GM12872 (cell line): ENCODE measurements at regions not wholly inside any gene's neighbourhood (a gene's known extent, or its start where the extent isn't known, plus 50 kb on each side); places are given as distances from the start of the nearest gene placed in this dataset.

Source experiments
- TF ChIP-seq, protein P1 (sequence below): IDR thresholded peaks from 3 replicates; pipeline ENCODE4 v1.5.1; 2011; ENCODE audit warnings: low read depth, mild to moderate bottlenecking, low read length, moderate library complexity; ENCODE audit not compliant: insufficient read depth

DNA sequence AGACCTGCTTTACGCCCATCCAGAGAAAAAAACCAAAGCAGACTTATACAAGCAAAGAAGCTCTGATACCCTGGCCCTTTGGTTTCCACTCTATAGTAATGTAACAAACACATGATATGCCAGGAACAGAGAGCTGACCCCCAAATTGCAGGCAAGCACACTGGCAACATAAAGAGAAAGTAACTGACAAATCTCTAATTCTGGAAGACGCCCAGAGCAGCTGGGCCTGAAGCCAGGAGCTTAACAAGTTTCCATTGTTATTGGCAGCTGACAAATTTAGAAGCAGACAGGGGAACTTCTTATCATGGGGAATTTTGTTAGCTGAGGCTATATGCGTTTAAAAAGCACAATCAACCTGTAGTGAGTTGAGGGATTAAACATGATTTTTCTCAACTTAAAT lies 158.0 kb downstream of the DLEU7 start:
- TF ChIP-seq, protein P1, sequence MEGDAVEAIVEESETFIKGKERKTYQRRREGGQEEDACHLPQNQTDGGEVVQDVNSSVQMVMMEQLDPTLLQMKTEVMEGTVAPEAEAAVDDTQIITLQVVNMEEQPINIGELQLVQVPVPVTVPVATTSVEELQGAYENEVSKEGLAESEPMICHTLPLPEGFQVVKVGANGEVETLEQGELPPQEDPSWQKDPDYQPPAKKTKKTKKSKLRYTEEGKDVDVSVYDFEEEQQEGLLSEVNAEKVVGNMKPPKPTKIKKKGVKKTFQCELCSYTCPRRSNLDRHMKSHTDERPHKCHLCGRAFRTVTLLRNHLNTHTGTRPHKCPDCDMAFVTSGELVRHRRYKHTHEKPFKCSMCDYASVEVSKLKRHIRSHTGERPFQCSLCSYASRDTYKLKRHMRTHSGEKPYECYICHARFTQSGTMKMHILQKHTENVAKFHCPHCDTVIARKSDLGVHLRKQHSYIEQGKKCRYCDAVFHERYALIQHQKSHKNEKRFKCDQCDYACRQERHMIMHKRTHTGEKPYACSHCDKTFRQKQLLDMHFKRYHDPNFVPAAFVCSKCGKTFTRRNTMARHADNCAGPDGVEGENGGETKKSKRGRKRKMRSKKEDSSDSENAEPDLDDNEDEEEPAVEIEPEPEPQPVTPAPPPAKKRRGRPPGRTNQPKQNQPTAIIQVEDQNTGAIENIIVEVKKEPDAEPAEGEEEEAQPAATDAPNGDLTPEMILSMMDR: no peak

DNA sequence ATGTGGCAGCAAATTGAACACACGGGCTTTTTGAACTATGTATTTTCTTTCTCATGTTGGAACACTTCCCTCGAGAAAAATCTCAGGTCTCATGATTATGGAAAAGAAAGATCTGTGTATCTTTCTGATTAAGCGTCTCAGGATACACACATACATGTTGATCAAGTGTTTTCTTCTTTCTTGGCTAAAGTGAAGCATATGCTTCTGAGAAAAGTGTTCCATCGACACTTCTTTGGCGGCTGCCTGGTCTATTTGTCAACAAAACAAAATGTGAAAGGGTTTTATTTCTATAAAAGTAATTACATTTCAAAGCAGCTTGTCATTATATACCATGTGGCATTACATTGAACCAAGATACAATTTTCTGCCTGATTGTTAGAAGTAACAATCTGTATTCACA lies 157.5 kb downstream of the DLEU7 start:
- TF ChIP-seq, protein P1: no peak

DNA sequence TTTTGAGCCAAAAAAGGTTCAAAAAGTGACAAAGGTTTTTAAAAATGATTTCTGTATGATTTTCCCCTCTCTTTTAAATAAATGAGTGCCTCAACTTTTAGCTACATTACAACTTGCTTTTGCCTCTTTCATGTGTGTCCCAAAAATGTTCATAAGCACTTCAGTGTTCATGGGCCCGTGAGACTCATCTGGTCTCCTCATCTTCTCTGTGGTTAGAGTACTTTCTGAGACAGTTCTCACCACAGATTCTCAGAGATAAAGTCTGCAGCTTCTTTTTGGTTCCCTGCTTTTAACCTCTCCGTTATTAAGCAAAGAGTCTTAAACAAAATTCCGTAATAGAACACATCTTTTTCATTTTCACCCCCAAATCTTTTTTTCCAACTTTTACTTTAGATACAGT lies 156.9 kb downstream of the DLEU7 start:
- TF ChIP-seq, protein P1: no peak

DNA sequence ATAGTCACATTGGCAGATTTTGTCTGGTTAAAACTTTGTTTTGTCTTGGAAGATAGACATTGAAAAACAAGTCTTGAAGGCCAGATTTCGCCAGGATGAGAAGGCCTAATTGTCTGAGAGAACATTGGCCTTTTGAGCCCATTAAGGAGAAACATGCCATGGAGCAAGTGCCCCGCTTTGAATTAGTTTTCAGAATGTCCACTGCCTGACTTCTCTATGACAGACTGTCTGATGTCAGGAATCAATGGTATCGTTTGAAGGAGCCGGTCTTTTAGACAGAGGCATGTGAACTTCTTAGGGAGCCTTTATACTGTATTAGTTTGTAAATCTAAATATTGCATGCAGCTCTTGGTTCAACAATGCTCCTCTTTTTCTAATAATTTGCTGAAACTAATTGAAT lies 155.9 kb downstream of the DLEU7 start:
- TF ChIP-seq, protein P1: no peak

DNA sequence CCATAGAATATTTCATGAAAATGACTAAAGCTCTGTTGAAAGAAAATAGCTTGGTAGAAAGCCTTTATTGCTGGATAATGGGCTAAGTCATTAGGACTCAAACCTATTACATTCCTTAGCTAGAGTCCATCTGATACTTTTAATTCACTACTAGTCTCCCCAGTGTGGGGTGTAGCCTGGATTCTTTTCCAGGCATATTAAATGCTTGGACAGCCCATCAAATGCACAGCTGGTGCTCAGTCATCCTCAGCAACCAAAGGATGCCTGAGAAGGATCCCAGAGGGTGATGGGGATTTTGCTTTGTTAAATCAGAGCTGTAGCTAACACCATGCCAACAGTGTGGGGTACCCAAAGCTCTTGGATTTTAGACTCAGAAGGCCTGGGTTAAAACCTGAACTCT lies 153.5 kb downstream of the DLEU7 start:
- TF ChIP-seq, protein P1: no peak

DNA sequence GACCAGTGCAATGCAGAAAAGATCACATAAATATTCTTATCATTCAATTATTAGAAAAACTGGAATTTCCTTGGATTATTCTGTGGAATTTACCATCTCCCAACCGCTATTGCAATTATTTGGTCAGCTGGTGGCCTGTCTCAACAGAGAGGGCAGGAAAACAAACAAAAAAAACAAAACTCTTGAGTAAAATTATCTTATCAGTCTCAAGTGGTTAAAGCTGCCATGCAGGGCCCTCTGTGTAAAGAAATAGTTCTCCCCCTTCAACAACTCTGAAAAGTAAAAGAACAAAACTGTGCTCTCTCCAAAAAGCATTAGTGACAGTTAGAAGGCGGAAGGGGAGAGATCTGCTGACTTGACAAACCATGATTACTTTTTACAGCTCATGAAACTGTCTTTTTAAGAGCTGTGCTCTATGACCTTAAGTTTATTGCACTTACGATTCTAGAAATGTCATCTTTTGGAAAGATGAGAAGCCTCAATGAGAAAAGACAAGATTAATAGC lies 152.3 kb downstream of the DLEU7 start:
- TF ChIP-seq, protein P1: no peak

DNA sequence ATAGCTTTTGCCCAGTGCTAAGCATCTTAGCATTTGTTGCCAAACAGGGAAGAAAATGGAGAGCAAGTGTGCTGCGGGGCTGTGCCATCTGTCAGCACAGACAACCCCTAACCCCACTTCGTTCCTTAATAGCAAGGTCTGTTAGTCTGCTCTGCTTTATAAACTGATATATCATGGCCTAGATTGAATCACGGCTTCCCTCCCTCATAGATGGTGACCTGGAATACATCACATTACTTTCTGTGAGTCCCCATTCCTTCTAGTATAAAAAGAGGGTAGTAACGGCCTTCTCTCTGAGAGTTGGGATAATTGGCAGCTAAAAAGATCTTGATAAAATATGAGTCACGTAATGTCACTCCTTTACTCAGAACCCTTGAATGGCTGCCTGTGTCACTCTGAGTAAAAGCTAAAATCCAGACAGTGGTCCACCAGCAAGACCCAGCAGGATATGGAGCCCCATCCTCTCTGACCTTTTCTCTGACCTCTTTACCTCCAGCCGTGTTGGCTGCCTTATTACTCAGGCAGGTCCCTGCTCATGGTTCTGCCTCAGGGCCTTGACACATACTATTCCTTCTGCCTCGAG lies 151.7 kb downstream of the DLEU7 start:
- TF ChIP-seq, protein P1: no peak

DNA sequence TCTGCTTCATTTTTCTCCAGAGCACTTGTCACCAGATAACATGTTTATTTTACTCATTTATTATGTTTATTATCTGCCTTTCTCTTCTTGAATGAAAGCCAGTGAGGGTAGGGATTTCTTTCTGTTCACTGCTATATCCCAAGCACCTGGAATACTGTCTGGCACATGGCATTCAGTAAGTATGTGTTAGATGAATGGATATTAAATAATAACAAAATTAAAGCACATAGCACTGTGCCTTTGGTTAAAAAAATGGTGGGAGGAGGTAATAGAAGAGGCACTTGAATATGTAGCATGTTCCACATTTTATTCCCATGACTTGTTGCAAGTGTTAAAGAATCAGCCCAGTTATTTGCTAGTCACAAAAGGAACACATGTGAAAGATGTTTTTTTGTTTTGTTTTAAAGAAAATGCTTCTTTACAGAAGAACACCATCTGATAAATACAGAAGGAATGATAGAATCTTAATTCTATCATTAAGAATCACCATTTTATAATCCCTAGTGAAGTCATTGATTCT lies 151.0 kb downstream of the DLEU7 start:
- TF ChIP-seq, protein P1: no peak
